WTC11 (cell line): ENCODE measurements at regions not wholly inside any gene's neighbourhood (a gene's known extent, or its start where the extent isn't known, plus 50 kb on each side); places are given as distances from the start of the nearest gene placed in this dataset.

ENCODE experiments used
- ATAC-seq: fragments of 200-7000 bp; cut with Tn5 transposase; 2 replicates; pipeline ENCODE4 v1.10.0; 2021; ENCODE audit warnings: mild to moderate bottlenecking, moderate library complexity
- CTCF ChIA-PET: fragments of 300-600 bp; sonication (Branson Sonifier 250); formaldehyde crosslinking; loops from one replicate; lab custom pipeline; 2021; ENCODE audit warnings: antibody characterized with exemption; lab: Charles Lee
- POLR2A ChIA-PET: fragments of 350-600 bp; sonication (Branson Sonifier 250); formaldehyde crosslinking; loops from one replicate; lab custom pipeline; 2021; ENCODE audit warnings: antibody characterized with exemption; lab: Charles Lee
- DNase-seq: peaks from one replicate; pipeline ENCODE4 v3.0.0; 2021; ENCODE audit warnings: low spot score
- H3K27ac Mint-ChIP-seq: 2 replicates; pipeline ENCODE4 v1.8.0; 2021; ENCODE audit warnings: mixed read lengths
- H3K27me3 Mint-ChIP-seq: 2 replicates; pipeline ENCODE4 v1.8.0; 2021; ENCODE audit warnings: low read depth, mild to moderate bottlenecking, moderate library complexity, mixed read lengths
- H3K36me3 Mint-ChIP-seq: 2 replicates; pipeline ENCODE4 v1.8.0; 2021; ENCODE audit warnings: mixed read lengths
- H3K4me1 Mint-ChIP-seq: 2 replicates; pipeline ENCODE4 v1.8.0; 2022; ENCODE audit warnings: mixed read lengths
- H3K4me3 Mint-ChIP-seq: 2 replicates; pipeline ENCODE4 v1.8.0; 2021; ENCODE audit warnings: mild to moderate bottlenecking, moderate library complexity, mixed read lengths
- H3K9me3 Mint-ChIP-seq: 2 replicates; pipeline ENCODE4 v1.8.0; 2021; ENCODE audit warnings: mixed read lengths
- CREB1 ChIP-seq: sonication (generic); formaldehyde crosslinking; IDR thresholded peaks from 2 replicates; pipeline ENCODE4 v1.8.0; 2023; ENCODE audit warnings: mild to moderate bottlenecking, missing genetic modification reagents
- ELF4 ChIP-seq: sonication (generic); formaldehyde crosslinking; IDR thresholded peaks from 2 replicates; pipeline ENCODE4 v1.8.1; 2022; ENCODE audit warnings: low read depth, mild to moderate bottlenecking, moderate library complexity, missing genetic modification reagents
- ESRRA ChIP-seq: sonication (generic); formaldehyde crosslinking; IDR thresholded peaks from 2 replicates; pipeline ENCODE4 v1.8.1; 2022; ENCODE audit warnings: mild to moderate bottlenecking, missing genetic modification reagents, borderline replicate concordance
- GABPB1 ChIP-seq: sonication (generic); formaldehyde crosslinking; IDR thresholded peaks from 2 replicates; pipeline ENCODE4 v1.8.1; 2023; ENCODE audit warnings: mild to moderate bottlenecking, missing genetic modification reagents
- NFYB ChIP-seq: sonication (generic); formaldehyde crosslinking; conservative IDR thresholded peaks from 2 replicates; pipeline ENCODE4 v1.8.0; 2022; ENCODE audit warnings: low read depth, missing genetic modification reagents
- NR2C2 ChIP-seq: sonication (generic); formaldehyde crosslinking; IDR thresholded peaks from 2 replicates; pipeline ENCODE4 v1.8.0; 2022; ENCODE audit warnings: mild to moderate bottlenecking, missing genetic modification reagents
- PRRX2 ChIP-seq: fragments of 250-450 bp; sonication (Bioruptor Pico); IDR thresholded peaks from 2 replicates; pipeline ENCODE4 v1.8.0; 2021; ENCODE audit warnings: mild to moderate bottlenecking
- SMAD3 ChIP-seq: sonication (generic); formaldehyde crosslinking; IDR thresholded peaks from 2 replicates; pipeline ENCODE4 v1.8.0; 2022; ENCODE audit warnings: missing genetic modification reagents, mild to moderate bottlenecking, borderline replicate concordance
- SP1 ChIP-seq: sonication (generic); formaldehyde crosslinking; conservative IDR thresholded peaks from 2 replicates; pipeline ENCODE4 v1.8.1; 2022; ENCODE audit warnings: missing genetic modification reagents
- TCF7 ChIP-seq: sonication (generic); formaldehyde crosslinking; IDR thresholded peaks from 2 replicates; pipeline ENCODE4 v1.8.0; 2022; ENCODE audit warnings: mild to moderate bottlenecking, low read depth, missing genetic modification reagents, moderate library complexity
- ZNF121 ChIP-seq: sonication (generic); formaldehyde crosslinking; IDR thresholded peaks from 2 replicates; pipeline ENCODE4 v1.8.0; 2023; ENCODE audit warnings: missing genetic modification reagents
- ZNF263 ChIP-seq: sonication (generic); formaldehyde crosslinking; IDR thresholded peaks from 2 replicates; pipeline ENCODE4 v1.8.1; 2022; ENCODE audit warnings: low read depth, mild to moderate bottlenecking, moderate library complexity, missing genetic modification reagents
- ZNF416 ChIP-seq: fragments of 250-450 bp; sonication (Bioruptor Pico); IDR thresholded peaks from 2 replicates; pipeline ENCODE4 v1.9.0; 2021; ENCODE audit warnings: mild to moderate bottlenecking, inconsistent platforms
- TF ChIP-seq, protein P1 (sequence below): fragments of 250-450 bp; sonication (Bioruptor Pico); IDR thresholded peaks from 2 replicates; pipeline ENCODE4 v1.9.0; 2021; ENCODE audit warnings: mild to moderate bottlenecking
- TF ChIP-seq, protein P2 (sequence below): fragments of 250-450 bp; sonication (Bioruptor Pico); IDR thresholded peaks from 2 replicates; pipeline ENCODE4 v2.1.2; 2022; ENCODE audit warnings: mild to moderate bottlenecking, moderate library complexity
- TF ChIP-seq, protein P3 (sequence below): sonication (generic); formaldehyde crosslinking; IDR thresholded peaks from 2 replicates; pipeline ENCODE4 v1.8.0; 2022; ENCODE audit warnings: mild to moderate bottlenecking, missing genetic modification reagents
- TF ChIP-seq, protein P4 (sequence below): sonication (generic); formaldehyde crosslinking; IDR thresholded peaks from 2 replicates; pipeline ENCODE4 v1.8.1; 2023; ENCODE audit warnings: mild to moderate bottlenecking, missing genetic modification reagents, moderate library complexity
- TF ChIP-seq, protein P5 (sequence below): fragments of 250-450 bp; sonication (Bioruptor Pico); IDR thresholded peaks from 2 replicates; pipeline ENCODE4 v1.9.0; 2021; ENCODE audit warnings: mild to moderate bottlenecking
- TF ChIP-seq, protein P6 (sequence below): sonication (generic); formaldehyde crosslinking; IDR thresholded peaks from 2 replicates; pipeline ENCODE4 v1.8.0; 2022; ENCODE audit warnings: mild to moderate bottlenecking, missing genetic modification reagents

DNA sequence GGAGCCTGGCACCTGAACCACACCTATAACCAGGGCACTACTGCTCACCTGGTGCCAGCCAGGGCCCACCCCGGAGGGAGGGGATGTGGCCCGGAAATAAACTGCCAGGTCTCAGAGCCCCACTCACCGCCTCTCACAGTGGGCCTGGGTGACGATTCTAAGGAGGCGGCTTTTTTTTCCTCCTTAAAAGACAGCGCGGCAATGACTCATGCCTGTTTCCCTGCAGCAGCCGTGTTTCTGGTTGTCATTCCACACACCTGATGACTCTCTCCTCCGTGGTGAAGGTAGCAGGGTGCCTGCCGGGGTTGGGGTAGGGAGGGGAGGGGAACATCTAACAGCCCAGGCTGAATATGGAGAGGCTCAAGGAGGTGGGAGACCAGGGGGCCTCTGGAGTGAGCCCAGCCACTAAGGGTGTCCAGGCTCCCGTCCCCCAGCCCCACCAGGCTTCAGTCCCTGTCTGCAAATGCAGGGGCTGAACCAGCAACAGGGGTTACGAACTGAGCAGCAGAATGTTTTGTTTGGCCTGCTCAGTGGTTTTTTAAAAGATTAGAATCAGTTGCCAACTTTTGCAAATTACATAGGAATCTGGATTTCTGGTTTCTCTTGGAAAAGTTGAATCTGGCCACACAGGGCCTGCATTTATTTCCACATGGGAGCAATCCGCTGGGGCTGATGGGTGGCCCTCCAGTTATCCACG, 127.3 kb upstream of the LINGO1 start:
- Mint-ChIP-seq H3K27me3 (no peaks in the 10 kb centered on the region), H3K4me1 (peaks cover 12% of the 10 kb centered on the region), H3K27ac (no peak overlapping the region), H3K9me3 (no peaks in the 10 kb centered on the region), H3K4me3 (no peak overlapping the region), H3K36me3 (no peaks in the 10 kb centered on the region)
- TF ChIP-seq NFYB (CRISPR knock-in tag), result no peak
- TF ChIP-seq, protein P1, sequence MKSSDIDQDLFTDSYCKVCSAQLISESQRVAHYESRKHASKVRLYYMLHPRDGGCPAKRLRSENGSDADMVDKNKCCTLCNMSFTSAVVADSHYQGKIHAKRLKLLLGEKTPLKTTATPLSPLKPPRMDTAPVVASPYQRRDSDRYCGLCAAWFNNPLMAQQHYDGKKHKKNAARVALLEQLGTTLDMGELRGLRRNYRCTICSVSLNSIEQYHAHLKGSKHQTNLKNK (CRISPR knock-in tag), result no peak
- TF ChIP-seq SP1 (CRISPR knock-in tag), result no peak
- TF ChIP-seq TCF7, result no peak
- no peak for TF ChIP-seq ELF4 (CRISPR knock-in tag)
- TF ChIP-seq ESRRA, result no peak
- TF ChIP-seq, protein P2, sequence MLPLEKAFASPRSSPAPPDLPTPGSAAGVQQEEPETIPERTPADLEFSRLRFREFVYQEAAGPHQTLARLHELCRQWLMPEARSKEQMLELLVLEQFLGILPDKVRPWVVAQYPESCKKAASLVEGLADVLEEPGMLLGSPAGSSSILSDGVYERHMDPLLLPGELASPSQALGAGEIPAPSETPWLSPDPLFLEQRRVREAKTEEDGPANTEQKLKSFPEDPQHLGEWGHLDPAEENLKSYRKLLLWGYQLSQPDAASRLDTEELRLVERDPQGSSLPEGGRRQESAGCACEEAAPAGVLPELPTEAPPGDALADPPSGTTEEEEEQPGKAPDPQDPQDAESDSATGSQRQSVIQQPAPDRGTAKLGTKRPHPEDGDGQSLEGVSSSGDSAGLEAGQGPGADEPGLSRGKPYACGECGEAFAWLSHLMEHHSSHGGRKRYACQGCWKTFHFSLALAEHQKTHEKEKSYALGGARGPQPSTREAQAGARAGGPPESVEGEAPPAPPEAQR (CRISPR knock-in tag), result no peak
- TF ChIP-seq ZNF121 (CRISPR knock-in tag), result no peak
- TF ChIP-seq, protein P3, sequence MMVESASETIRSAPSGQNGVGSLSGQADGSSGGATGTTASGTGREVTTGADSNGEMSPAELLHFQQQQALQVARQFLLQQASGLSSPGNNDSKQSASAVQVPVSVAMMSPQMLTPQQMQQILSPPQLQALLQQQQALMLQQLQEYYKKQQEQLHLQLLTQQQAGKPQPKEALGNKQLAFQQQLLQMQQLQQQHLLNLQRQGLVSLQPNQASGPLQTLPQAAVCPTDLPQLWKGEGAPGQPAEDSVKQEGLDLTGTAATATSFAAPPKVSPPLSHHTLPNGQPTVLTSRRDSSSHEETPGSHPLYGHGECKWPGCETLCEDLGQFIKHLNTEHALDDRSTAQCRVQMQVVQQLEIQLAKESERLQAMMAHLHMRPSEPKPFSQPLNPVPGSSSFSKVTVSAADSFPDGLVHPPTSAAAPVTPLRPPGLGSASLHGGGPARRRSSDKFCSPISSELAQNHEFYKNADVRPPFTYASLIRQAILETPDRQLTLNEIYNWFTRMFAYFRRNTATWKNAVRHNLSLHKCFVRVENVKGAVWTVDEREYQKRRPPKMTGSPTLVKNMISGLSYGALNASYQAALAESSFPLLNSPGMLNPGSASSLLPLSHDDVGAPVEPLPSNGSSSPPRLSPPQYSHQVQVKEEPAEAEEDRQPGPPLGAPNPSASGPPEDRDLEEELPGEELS (CRISPR knock-in tag), result no peak
- TF ChIP-seq ZNF416 (CRISPR knock-in tag), result no peak
- TF ChIP-seq SMAD3 (CRISPR knock-in tag), result no peak
- TF ChIP-seq, protein P4, sequence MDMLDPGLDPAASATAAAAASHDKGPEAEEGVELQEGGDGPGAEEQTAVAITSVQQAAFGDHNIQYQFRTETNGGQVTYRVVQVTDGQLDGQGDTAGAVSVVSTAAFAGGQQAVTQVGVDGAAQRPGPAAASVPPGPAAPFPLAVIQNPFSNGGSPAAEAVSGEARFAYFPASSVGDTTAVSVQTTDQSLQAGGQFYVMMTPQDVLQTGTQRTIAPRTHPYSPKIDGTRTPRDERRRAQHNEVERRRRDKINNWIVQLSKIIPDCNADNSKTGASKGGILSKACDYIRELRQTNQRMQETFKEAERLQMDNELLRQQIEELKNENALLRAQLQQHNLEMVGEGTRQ, result no peak
- TF ChIP-seq, protein P5, sequence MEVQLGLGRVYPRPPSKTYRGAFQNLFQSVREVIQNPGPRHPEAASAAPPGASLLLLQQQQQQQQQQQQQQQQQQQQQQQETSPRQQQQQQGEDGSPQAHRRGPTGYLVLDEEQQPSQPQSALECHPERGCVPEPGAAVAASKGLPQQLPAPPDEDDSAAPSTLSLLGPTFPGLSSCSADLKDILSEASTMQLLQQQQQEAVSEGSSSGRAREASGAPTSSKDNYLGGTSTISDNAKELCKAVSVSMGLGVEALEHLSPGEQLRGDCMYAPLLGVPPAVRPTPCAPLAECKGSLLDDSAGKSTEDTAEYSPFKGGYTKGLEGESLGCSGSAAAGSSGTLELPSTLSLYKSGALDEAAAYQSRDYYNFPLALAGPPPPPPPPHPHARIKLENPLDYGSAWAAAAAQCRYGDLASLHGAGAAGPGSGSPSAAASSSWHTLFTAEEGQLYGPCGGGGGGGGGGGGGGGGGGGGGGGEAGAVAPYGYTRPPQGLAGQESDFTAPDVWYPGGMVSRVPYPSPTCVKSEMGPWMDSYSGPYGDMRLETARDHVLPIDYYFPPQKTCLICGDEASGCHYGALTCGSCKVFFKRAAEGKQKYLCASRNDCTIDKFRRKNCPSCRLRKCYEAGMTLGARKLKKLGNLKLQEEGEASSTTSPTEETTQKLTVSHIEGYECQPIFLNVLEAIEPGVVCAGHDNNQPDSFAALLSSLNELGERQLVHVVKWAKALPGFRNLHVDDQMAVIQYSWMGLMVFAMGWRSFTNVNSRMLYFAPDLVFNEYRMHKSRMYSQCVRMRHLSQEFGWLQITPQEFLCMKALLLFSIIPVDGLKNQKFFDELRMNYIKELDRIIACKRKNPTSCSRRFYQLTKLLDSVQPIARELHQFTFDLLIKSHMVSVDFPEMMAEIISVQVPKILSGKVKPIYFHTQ (CRISPR knock-in tag), result no peak
- no peak for ATAC-seq
- ChIA-PET CTCF (interaction anchor here (0.8 kb wide), 1 partner anchor 21 kb away, joined by 4 read pairs; no protein-coding TSS in a partner anchor), POLR2A (no interaction called here)
- no peak for DNase-seq

DNA sequence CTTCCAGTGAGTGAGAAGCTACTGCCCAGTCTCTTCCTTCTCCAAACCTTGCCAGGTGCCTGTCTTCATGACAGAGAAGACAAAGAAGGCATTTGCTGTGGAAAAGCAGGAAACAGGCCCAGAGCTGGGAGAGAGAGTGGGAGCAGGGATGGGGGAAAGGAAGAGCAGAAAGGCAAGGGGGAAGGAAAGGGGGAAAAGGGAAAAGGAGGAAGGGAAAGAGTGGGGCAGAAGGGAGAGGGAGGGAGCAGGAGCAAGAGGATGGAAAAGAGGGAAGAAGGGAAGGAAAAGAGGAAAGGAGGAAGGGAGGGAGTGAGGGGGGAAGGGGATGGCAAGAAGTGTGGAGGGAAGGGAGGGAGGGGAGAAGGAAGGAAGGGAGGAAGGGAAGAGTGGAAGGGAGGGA, 121.2 kb upstream of the LINGO1 start:
- POLR2A ChIA-PET, result no interaction called here
- H3K27ac Mint-ChIP-seq, result no peak overlapping the region
- H3K27me3 Mint-ChIP-seq, result peaks cover 38% of the 10 kb centered on the region
- ATAC-seq, result no peak
- H3K4me1 Mint-ChIP-seq, result peaks cover 5% of the 10 kb centered on the region
- TF ChIP-seq PRRX2 (no peak), GABPB1 (no peak), ZNF263 (CRISPR knock-in tag) (no peak), NR2C2 (CRISPR knock-in tag) (no peak), CREB1 (no peak)
- TF ChIP-seq, protein P3 (CRISPR knock-in tag), result no peak
- TF ChIP-seq, protein P6, sequence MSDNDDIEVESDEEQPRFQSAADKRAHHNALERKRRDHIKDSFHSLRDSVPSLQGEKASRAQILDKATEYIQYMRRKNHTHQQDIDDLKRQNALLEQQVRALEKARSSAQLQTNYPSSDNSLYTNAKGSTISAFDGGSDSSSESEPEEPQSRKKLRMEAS (CRISPR knock-in tag), result no peak
- TF ChIP-seq, protein P2 (CRISPR knock-in tag), result no peak
- DNase-seq, result no peak
- no peak overlapping the region for H3K4me3 Mint-ChIP-seq
- H3K36me3 Mint-ChIP-seq, result no peaks in the 10 kb centered on the region
- CTCF ChIA-PET, result interaction anchor here (1.2 kb wide), 2 partner anchors 31 to 120 kb away, joined by 4 to 6 read pairs; no protein-coding TSS in a partner anchor
- no peaks in the 10 kb centered on the region for H3K9me3 Mint-ChIP-seq
